Endothelial cell of hepatic sinusoid (primary cell): ENCODE measurements at regions not wholly inside any gene's neighbourhood (a gene's known extent, or its start where the extent isn't known, plus 50 kb on each side); places are given as distances from the start of the nearest gene placed in this dataset.
"Not testable (repeated sequence)": the region's sequence is repeated elsewhere in the genome, so short reads cannot be mapped to it uniquely, and the experiment has no call there.

Experiments
- in situ Hi-C: cut with HindIII; loops from 2 replicates; pipeline ENCODE4 v1.10.0; 2017; ENCODE audit warnings: low sequenced_read_pairs

DNA sequence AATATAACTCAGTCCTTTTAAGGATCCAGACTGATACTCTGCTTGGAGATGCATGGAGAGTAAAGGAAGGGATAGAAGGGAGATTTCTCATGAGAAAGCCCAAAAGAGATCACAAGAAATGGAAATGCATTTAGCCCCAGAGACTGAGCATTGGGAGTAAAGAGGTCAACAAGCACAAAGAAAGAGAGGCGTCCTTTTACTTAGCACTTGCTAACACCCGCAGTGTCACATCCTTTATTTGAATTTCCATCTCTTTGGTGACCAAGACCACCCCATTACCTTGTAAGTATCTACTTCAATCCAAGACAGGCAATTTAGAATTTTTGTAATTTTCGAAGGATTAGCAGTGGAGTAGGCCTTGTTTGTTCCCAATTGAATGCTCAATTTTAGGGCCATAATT, 111.8 kb upstream of the DCC start:
- in situ Hi-C loops = no loop called here

DNA sequence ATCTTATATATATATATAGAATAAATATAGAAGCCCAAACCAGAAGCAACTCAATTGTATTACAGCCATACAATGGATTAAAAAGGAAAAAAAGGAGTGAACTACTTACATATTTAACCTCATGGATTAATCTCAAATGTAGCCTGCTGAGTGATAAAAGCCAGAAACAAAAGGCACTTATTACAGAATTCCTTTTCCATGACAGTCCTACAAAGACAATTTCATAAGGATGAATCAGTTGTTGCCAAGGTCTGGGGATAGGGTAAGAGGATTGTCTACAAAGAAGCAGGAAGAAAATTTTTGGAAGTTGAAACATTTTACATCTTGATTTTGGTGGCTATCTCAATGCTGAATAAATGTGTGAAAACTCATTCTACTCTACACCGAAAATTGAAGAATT, 103.9 kb upstream of the DCC start:
- in situ Hi-C loops = no loop called here

DNA sequence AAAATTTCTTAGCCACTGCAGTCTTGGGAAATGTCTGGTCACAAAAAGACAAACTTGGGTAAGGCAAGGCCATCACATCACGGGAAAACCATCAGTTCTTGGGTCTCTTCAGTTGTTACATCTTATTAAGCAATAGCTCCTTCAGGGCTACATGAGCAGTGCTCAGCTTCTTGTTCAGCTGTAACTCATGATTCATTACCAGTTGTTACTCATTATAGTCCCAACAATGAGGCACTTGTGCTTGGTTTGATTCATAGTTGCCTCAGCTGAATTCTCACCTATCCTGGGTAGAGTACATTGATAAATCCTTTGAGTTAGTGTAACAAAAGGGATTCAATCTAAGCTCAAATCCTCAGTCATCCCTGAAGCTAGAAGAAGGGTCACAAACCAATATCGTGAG, 102.4 kb upstream of the DCC start:
- in situ Hi-C loops = no loop called here

DNA sequence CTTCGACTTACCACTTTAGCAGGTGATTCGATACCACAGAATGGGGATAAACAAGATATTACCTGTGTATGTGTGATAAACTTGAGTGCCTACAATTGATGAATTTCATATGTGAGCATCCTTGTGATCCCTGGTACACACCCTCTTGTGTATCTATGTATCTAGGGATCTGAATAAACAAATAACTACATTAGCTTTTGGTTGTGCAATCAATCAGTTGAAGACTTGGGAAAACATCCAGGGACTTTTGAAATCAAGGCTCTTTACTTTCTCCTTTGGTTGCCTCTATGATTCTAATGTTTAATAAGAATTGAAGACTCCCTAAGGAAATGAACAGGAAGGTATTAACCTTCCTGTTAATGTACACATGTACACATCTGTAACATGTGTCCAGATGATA, 97.3 kb upstream of the DCC start:
- in situ Hi-C loops = no loop called here

DNA sequence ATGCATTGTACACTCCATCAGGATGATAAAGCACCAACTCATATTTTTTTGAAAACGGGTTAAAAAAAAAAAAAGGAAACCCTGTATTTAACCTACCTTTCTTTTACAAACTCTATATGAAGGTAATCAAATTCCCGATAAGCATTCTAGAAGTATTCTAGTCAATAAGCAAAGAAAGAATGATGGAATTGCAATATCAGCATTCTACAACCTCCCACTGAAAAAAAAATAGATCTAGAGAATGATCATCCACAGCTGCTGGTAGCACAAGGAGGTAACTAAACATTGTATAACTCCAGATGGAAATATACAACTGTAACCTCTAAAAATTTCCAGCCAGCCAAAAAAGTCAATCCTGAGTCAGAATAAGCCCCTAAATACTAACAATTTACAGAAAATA, 95.3 kb upstream of the DCC start:
- in situ Hi-C loops = no loop called here

DNA sequence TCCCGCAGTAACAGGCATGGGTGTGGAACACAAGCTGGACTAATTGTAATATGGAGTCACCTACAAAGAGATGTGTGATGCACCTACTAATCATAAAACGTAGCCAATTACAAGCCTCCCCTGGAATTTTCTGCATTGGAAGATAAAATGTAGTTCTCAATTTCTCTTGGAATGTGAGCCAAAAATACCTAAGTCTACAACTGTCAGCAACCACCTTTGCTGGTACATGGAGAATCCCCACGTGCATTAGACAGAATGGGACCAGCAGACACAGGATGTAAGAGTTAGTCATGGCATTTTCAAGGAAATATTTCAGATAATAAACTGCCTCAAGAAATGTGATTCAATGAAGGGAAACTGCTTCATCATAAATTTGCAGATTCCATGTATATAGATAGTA, 85.6 kb upstream of the DCC start:
- in situ Hi-C loops = no loop called here

DNA sequence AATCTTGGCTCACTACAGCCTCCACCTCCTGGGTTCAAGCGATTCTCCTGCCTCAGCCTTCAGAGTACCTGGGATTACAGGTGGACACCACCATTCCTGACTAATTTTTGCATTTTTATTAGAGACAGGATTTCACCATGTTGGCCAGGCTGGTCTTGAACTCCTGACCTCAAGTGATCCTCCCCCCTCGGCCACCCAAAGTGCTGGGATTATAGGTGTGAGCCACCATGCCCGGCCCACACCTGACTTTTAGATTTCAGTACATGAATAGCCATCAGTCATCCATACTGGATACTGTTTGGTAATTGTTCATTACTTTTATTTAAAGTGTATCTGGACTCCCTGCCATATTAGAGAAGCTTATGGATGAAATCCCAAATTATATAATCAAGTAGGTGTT, 82.6 kb upstream of the DCC start:
- in situ Hi-C loops = not testable (repeated sequence)

DNA sequence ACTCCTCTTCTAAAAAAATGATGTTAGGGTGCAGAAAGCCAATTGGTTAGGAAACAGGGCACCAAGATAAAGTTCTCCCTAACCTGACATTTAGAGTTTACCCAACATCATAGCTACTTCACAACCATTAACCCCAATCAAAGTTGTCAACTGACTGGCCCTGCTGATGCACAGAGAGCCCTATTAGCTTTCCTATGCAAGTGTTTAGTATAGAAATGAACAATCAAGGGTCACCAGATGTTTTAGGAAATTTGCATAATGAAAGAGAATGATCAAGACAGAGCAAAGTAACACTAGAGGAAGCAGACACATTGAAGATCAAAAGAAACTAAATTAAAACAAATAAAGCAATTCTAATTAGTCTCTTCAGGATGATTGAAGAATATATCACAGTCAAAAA, 64.2 kb upstream of the DCC start:
- in situ Hi-C loops = no loop called here

DNA sequence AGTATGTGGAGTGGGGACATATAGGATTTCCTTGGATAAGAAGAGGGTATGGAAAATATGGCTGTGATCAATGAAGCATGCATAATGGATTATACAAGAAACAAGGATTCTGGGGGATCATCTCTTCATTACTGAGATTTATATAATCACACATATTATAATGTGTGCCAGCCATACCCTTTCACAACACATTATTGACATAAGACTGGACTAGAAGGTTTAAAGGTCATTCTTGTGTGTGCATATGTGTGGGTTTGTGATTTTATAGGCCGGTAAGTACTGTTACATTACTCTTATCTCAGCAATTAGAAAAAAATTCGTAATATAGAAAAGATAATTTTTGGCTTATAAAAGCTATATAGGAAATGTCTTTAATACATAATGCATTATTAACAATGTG, 62.2 kb upstream of the DCC start:
- in situ Hi-C loops = no loop called here

DNA sequence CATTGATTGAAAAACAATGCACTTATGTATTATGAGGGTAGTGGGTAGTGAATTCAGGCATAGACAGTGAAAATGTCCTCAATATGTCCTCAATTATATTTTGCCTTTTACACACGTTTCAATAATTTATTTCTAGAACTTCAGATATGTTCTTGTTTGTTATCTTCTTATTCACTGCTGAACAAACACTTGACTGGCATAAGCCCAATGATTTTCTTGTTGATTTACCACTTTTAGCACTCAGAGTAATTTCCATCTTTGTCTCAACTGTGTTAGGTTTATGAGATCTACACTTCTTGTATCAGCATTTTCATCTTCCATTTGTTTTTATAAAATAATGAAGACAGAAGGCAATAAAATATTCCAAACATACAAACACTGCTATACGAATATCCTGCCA, 61.8 kb upstream of the DCC start:
- in situ Hi-C loops = no loop called here

DNA sequence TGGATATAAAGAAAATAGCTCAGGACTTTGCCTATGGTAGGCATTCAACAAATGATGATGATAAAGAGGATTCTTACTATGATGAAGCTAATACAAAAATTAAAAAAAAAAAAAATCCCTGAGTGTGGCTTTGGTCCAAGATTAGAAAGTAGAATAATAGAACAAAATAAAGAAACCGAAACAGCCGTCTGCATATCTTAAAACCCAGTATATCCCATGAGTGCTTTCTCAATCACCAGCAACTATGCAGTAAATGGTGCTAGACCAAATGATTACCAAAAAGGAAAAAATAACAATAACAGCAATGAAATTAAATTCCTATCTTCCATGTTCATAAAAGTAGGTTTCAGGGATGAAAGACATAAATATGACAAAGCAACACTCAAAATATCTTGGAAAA, 59.3 kb upstream of the DCC start:
- in situ Hi-C loops = no loop called here

DNA sequence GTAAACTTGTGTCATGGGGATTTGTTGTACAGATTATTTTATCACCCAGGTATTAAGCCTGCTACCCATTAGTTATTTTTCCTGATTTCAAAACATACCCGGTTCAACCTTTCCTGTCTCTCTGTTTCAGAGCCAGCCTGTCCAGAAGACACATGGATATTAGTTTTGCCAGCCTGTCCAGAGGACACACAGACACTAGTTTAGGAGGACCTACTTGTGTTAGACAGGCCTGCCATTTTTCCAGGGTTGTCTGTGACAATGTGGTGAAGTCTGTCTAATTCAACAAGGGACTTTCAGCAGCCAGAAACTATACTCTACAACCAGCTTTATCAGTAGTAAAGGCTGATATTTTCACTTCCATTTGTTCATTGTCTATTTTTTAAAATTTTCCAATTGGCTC, 56.1 kb upstream of the DCC start:
- in situ Hi-C loops = no loop called here

DNA sequence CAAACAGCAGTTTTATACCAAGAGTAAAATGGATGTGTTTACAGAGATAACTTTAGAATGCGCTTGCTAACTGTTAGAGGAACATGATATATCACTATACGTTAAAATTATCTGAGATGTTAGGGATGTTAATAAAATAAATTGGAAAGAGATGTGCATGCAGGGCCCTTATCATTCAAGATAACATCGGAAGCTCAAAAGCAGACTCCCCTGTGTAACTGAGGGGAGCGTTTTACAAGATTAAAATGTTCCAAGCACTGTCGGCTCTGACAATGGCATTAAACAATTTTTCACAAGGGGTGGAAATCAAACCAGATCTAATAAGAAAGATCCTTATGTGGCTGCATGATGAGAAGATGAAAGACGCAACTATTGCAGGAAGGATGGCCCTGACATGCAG, 53.3 kb upstream of the DCC start:
- in situ Hi-C loops = no loop called here

DNA sequence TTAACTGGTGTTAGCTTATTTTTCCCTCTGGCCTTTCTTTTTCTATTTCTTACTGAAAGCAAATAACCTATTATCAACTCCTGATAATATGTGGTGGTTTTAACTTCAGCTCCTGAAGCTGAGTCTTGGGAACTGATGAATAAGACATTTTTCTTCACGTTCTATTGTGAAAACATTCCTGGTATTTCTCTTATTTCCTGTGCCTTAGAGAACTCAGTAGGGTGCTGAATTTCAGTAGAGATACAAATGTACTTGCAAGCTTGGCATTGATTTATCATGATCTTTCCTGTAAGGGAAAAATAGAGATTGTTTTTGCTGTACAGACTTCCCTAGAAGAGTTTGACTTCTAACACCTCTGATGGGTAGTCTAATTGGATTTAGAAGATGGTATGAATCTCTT, 52.8 kb upstream of the DCC start:
- in situ Hi-C loops = no loop called here

DNA sequence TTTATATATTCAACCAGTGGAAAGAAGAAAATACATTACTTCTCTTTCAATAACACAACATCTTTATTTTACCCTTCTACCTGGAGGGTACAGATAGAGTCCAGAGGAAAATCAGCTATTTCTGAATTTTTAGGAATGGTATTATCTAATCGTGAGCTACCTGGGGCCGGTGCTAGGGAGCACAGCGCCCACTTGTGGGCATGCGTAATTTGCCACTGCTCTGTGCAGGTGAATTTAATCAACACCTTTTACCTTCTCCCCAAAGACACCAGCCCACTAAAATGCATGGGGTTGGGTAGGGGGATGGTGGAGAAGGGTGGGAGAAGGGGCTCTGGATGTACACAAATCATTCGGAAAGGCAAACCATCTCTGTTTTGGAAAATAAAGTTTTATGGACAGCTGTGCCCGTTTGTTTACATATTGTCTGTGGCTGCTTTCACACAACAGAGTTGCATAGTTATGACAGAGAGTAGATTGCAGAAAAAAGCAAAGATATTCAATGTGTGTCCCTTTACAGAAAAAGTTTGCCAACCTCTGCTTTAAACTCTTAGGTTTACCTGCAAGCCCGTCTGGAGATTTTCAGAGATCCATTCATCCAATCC, 51.5 kb upstream of the DCC start:
- in situ Hi-C loops = no loop called here

DNA sequence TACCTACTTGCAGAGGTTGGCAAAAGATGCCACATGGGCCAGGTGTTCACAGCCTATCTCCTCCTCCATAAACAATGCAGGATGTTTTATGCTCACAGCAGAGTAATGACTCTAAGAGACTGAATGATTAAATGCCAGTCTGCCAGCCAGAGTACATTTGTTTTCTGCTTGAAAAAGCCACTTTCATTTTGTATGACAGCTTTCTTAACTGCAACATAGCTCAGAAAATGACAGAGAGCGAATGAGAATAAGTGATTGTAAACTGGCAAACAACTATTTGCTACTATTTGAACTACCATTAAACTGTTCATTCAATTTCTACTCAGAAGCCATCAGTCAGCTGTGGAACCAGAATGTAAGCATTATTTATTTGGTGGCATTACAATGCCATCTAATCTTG, 50.6 kb upstream of the DCC start:
- in situ Hi-C loops = no loop called here
